HCT116 (cell line): ENCODE measurements at regions not wholly inside any gene's neighbourhood (a gene's known extent, or its start where the extent isn't known, plus 50 kb on each side); places are given as distances from the start of the nearest gene placed in this dataset.

ENCODE experiments used
- ATAC-seq: fragments of 200-7000 bp; cut with Tn5 transposase; 2 replicates; pipeline ENCODE4 v1.9.1; 2020; ENCODE audit warnings: mild to moderate bottlenecking, moderate library complexity
- BruUV-seq: library from RNA; stranded (reverse); fragments of 400-500 nt; replicated peaks from 2 replicates; lab custom pipeline; 2021; lab: Mats Ljungman, UMichigan
- CTCF ChIA-PET: fragments of 300-600 bp; sonication (Branson Sonifier 250); formaldehyde crosslinking; loops from one replicate; lab custom pipeline; 2021; ENCODE audit warnings: antibody characterized with exemption; lab: Charles Lee
- POLR2A ChIA-PET: fragments of 300-600, 350-600 bp; sonication (Branson Sonifier 250); formaldehyde crosslinking; loops from one replicate; lab custom pipeline; 2021; ENCODE audit warnings: antibody characterized with exemption; lab: Charles Lee
- RAD21 ChIA-PET, 2 experiments: fragments of 300-600 bp; sonication (Branson Sonifier 250); formaldehyde crosslinking; loops; one replicate each; lab custom pipeline; 2023; ENCODE audit warnings: low total read pairs in 2 of 2; ENCODE audit not compliant: uncharacterized antibody in 2 of 2, unreplicated experiment in 2 of 2, low non-redundant PET in 1 of 2; lab: Charles Lee
- DNase-seq: peaks from one replicate; pipeline ENCODE4 v3.0.0-alpha.2; 2010; ENCODE audit warnings: low read depth, low spot score
- H2AFZ ChIP-seq: fragments of 200-600 bp; shearing (Covaris generic), sonication (generic); 2 replicates; pipeline ENCODE4 v1.6.1; 2017; ENCODE audit warnings: low read depth, mixed run types, mixed read lengths, antibody characterized with exemption, low read length; ENCODE audit not compliant: poor library complexity, severe bottlenecking
- H3K27ac ChIP-seq: 2 replicates; pipeline ENCODE4 v1.5.1; 2012; ENCODE audit warnings: low read depth, low read length
- H3K27me3 ChIP-seq: fragments of 200-600 bp; sonication (generic); 2 replicates; pipeline ENCODE4 v1.6.1; 2016; ENCODE audit warnings: mixed run types, low read length, mixed read lengths; ENCODE audit not compliant: insufficient read depth
- H3K36me3 ChIP-seq, 2 experiments: fragments of 200-500 bp in 1 of 2; fragments of 200-600 bp in 1 of 2; sonication (Bioruptor generic) in 1 of 2; sonication (generic) in 1 of 2; 2 replicates each; pipeline versions ENCODE4 v1.5.1 to v1.6.1; 2014 to 2016; ENCODE audit warnings: low read length in 2 of 2, inconsistent platforms in 1 of 2, mixed read lengths in 1 of 2, mixed run types in 1 of 2; ENCODE audit not compliant: insufficient read depth in 2 of 2, control insufficient read depth in 1 of 2
- H3K4me1 ChIP-seq, 2 experiments: fragments of 200-600 bp in 1 of 2; sonication (generic) in 1 of 2; 2 replicates each; pipeline versions ENCODE4 v1.5.1 to v1.6.1; 2012 to 2017; ENCODE audit warnings: low read length in 2 of 2, inconsistent platforms in 1 of 2, mild to moderate bottlenecking in 1 of 2, mixed read lengths in 1 of 2, mixed run types in 1 of 2, moderate library complexity in 1 of 2; ENCODE audit not compliant: insufficient read depth in 2 of 2, control insufficient read depth in 1 of 2
- H3K4me2 ChIP-seq: fragments of 200-600 bp; sonication (generic); 2 replicates; pipeline ENCODE4 v1.6.1; 2017; ENCODE audit warnings: mixed run types, low read length, mixed read lengths
- H3K4me3 ChIP-seq, 2 experiments: fragments of 200-600 bp in 1 of 2; sonication (generic) in 1 of 2; replicated peaks in 1 of 2; 2 replicates each; pipeline ENCODE4 v1.5.1; 2011 to 2016; ENCODE audit warnings: low read length in 2 of 2, control low read depth in 1 of 2, low read depth in 1 of 2, mild to moderate bottlenecking in 1 of 2, mixed read lengths in 1 of 2, mixed run types in 1 of 2
- H3K79me2 ChIP-seq: fragments of 200-600 bp; sonication (generic); 2 replicates; pipeline ENCODE4 v1.6.1; 2017; ENCODE audit warnings: mild to moderate bottlenecking, mixed run types, low read length, moderate library complexity, mixed read lengths; ENCODE audit not compliant: insufficient read depth
- H3K9ac ChIP-seq: fragments of 200-600 bp; sonication (generic); 2 replicates; pipeline ENCODE4 v1.6.1; 2016; ENCODE audit warnings: low read length, mixed read lengths
- H3K9me2 ChIP-seq: fragments of 200-600 bp; sonication (generic), shearing (Covaris generic); 2 replicates; pipeline ENCODE4 v1.6.1; 2017; ENCODE audit warnings: mixed run types, mild to moderate bottlenecking, moderate library complexity; ENCODE audit not compliant: insufficient read depth
- H3K9me3 ChIP-seq, 2 experiments: fragments of 200-500 bp in 1 of 2; fragments of 200-600 bp in 1 of 2; sonication (Bioruptor generic) in 1 of 2; sonication (generic) in 1 of 2; 2 replicates each; pipeline ENCODE4 v1.6.1; 2014 to 2017; ENCODE audit warnings: low read length in 2 of 2, mixed read lengths in 2 of 2, inconsistent platforms in 1 of 2, low read depth in 1 of 2, mild to moderate bottlenecking in 1 of 2, mixed run types in 1 of 2, moderate library complexity in 1 of 2; ENCODE audit not compliant: control insufficient read depth in 1 of 2, insufficient read depth in 1 of 2
- H4K20me1 ChIP-seq: fragments of 200-600 bp; sonication (generic), shearing (Covaris generic); 2 replicates; pipeline ENCODE4 v1.6.1; 2017; ENCODE audit warnings: mixed run types, mild to moderate bottlenecking, moderate library complexity; ENCODE audit not compliant: insufficient read depth
- CTCF ChIP-seq, 3 experiments: fragments of 200-600 bp in 1 of 3; sonication (generic) in 1 of 3; IDR thresholded peaks in 2 of 3; conservative IDR thresholded peaks in 1 of 3; 2 replicates each; pipeline ENCODE4 v1.5.1; 2012 to 2017; ENCODE audit warnings: low read depth in 2 of 3, low read length in 2 of 3, antibody characterized with exemption in 1 of 3, borderline replicate concordance in 1 of 3, control low read depth in 1 of 3, mild to moderate bottlenecking in 1 of 3, mixed read lengths in 1 of 3, mixed run types in 1 of 3, moderate library complexity in 1 of 3; ENCODE audit not compliant: insufficient read depth in 1 of 3
- POLR2AphosphoS5 ChIP-seq: IDR thresholded peaks from 2 replicates; pipeline ENCODE4 v1.6.1; 2011; ENCODE audit warnings: mild to moderate bottlenecking, low read depth, low read length, moderate library complexity
- RAD21 ChIP-seq: IDR thresholded peaks from 2 replicates; pipeline ENCODE4 v1.6.1; 2012; ENCODE audit warnings: low read depth, mild to moderate bottlenecking
- SP1 ChIP-seq: IDR thresholded peaks from 2 replicates; pipeline ENCODE4 v1.6.1; 2012; ENCODE audit warnings: low read depth
- intact Hi-C: fragments of 100-400 bp; cut with micrococcal nuclease; formaldehyde crosslinking; loops from 2 replicates; pipeline ENCODE4 v1.10.0; 2022
- TF ChIP-seq, protein P1 (sequence below): IDR thresholded peaks from 2 replicates; pipeline ENCODE4 v1.6.1; 2012

DNA sequence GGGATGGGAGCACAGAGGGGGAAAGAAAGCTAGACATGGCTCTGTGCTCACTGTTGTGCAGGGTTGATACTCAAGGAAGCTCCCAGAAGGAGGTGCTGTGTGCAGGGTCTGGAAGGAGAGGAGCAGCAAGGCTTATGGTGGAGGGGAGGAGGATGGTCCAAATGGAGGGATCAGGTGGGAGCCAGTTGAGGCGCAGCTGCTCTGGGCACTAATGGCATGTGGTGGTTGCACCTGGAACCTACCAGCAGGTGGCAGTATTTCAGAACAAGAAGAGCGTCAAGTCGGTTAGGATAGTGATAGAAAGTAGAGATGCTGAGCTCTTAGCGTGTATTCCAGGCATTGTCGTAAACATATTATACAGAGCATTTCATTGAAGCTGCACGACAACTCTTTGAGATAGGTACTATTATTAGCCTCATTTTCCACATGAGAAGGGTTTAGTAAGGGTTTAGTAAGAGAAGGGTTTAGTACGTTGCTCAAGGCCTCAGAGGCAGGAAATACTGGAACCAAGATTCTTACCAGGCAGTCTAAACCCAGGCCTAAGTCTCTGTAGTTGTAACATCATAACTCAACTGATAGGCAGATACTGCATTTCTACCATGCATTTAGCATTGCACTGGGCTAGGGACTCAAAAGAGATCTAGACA lies 223.7 kb downstream of the CYP26B1 start:
- H3K9ac ChIP-seq: no peak overlapping the region
- DNase-seq (peak; percentile 72), ATAC-seq (peak; percentile 93)
- H3K27ac ChIP-seq: no peak overlapping the region
- H3K79me2 ChIP-seq: no peaks in the 10 kb centered on the region
- TF ChIP-seq POLR2AphosphoS5 (no peak), SP1 (no peak), RAD21 (peak; percentile 87), CTCF (IDR thresholded peaks at IDR 0.05 in 2 of 3, conservative IDR thresholded peaks at IDR 0.05 in 1 of 3; ENCODE audit: borderline replicate concordance in 1 of 3, insufficient read depth in 1 of 3, low read depth in 2 of 3, low read length in 2 of 3) (peak; percentile 80 to 92 (median 88))
- TF ChIP-seq, protein P1, sequence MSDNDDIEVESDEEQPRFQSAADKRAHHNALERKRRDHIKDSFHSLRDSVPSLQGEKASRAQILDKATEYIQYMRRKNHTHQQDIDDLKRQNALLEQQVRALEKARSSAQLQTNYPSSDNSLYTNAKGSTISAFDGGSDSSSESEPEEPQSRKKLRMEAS: peak; percentile 40; the same call in 1 of the 2 replicates
- peaks cover 0 to 7% of the 10 kb centered on the region in 2 experiments; a peak in 1 of 4 replicates for H3K4me1 ChIP-seq
- no peak overlapping the region for H3K4me2 ChIP-seq
- H3K9me2 ChIP-seq: no peaks in the 10 kb centered on the region
- ChIA-PET CTCF (interaction anchor here (0.6 to 3.3 kb wide), 29 partner anchors 9 to 822 kb away, joined by 3 to 39 read pairs (median 4); partner anchors contain the start of gene CYP26B1), POLR2A (interaction anchor here (0.9 to 1.2 kb wide), 2 partner anchors 10 to 221 kb away, joined by 3 read pairs; no protein-coding TSS in a partner anchor), RAD21 (interaction anchor here (0.5 to 2.7 kb wide), 6 partner anchors 191 to 656 kb away, joined by 3 to 15 read pairs (median 5); no protein-coding TSS in a partner anchor)
- H3K9me3 ChIP-seq: no peaks in the 10 kb centered on the region
- H4K20me1 ChIP-seq: no peaks in the 10 kb centered on the region
- H3K36me3 ChIP-seq: no peaks in the 10 kb centered on the region
- H3K27me3 ChIP-seq: no peaks in the 10 kb centered on the region
- BruUV-seq: no TSS peak
- H2AFZ ChIP-seq: peak overlapping the region; percentile 29
- H3K4me3 ChIP-seq: no peak overlapping the region
- intact Hi-C loops: loop anchor here (1.0 to 5.0 kb wide), 5 partner anchors 122 to 823 kb away; no protein-coding TSS in a partner anchor
